HepG2 (cell line): ENCODE measurements at regions not wholly inside any gene's neighbourhood (a gene's known extent, or its start where the extent isn't known, plus 50 kb on each side); places are given as distances from the start of the nearest gene placed in this dataset.

Experiments used
- ATAC-seq: fragments of 200-7000 bp; cut with Tn5 transposase; 3 replicates; pipeline ENCODE4 v1.9.1; 2020; ENCODE audit warnings: mild to moderate bottlenecking, moderate library complexity
- BruUV-seq: library from RNA; stranded (reverse); fragments of 400-500 nt; replicated peaks from 2 replicates; lab custom pipeline; 2021; lab: Mats Ljungman, UMichigan
- CTCF ChIA-PET: fragments of 300-600 bp; formaldehyde crosslinking; extraction: SDS; loops from one replicate; lab custom pipeline; 2021; ENCODE audit warnings: low total read pairs, inconsistent platforms, low intra/inter-chr PET ratio; lab: Yijun Ruan, JAX
- POLR2A ChIA-PET: fragments of 350-600 bp; sonication (Branson Sonifier 250); formaldehyde crosslinking; loops from one replicate; lab custom pipeline; 2020; ENCODE audit warnings: antibody characterized with exemption, inconsistent platforms; lab: Yijun Ruan, JAX
- DNase-seq: peaks from one replicate; pipeline ENCODE4 v3.0.0-alpha.2; 2015; ENCODE audit warnings: low spot score
- FAIRE-seq: peaks from 3 replicates; lab custom pipeline; 2011; peaks lifted over from hg19 to GRCh38; lab: Jason Lieb, UNC
- H2AFZ ChIP-seq: one replicate; pipeline ENCODE4 v1.6.1; 2011; ENCODE audit warnings: low read length, inconsistent platforms
- H3K27ac ChIP-seq: fragments of 300-600 bp; 3 replicates; pipeline ENCODE4 v1.8.0; 2011; ENCODE audit warnings: mixed run types, mild to moderate bottlenecking, mixed read lengths, low read length, inconsistent platforms; ENCODE audit not compliant: insufficient read depth; ENCODE audit errors: extremely low read length
- H3K27me3 ChIP-seq, 2 experiments: fragments of 200-600 bp in 1 of 2; 2 replicates in 1 of 2; 3 replicates in 1 of 2; pipeline versions ENCODE4 v1.6.0 to v1.8.0; 2011; ENCODE audit warnings: low read length in 2 of 2, mild to moderate bottlenecking in 2 of 2, moderate library complexity in 2 of 2, inconsistent platforms in 1 of 2; ENCODE audit not compliant: insufficient read depth in 2 of 2, control insufficient read depth in 1 of 2
- H3K36me3 ChIP-seq, 2 experiments: fragments of 200-600 bp in 1 of 2; replicated peaks in 1 of 2; 2 replicates in 1 of 2; 3 replicates in 1 of 2; pipeline versions ENCODE4 v1.5.1 to v1.8.0; 2011; ENCODE audit warnings: low read length in 2 of 2, inconsistent platforms in 1 of 2; ENCODE audit not compliant: insufficient read depth in 2 of 2, control insufficient read depth in 1 of 2
- H3K4me1 ChIP-seq: 2 replicates; pipeline ENCODE4 v1.5.1; 2012; ENCODE audit warnings: low read length, inconsistent platforms; ENCODE audit not compliant: insufficient read depth
- H3K4me2 ChIP-seq: 2 replicates; pipeline ENCODE4 v1.6.0; 2011; ENCODE audit warnings: low read depth, low read length, inconsistent platforms
- H3K4me3 ChIP-seq, 3 experiments: fragments of 200-600 bp in 1 of 3; sonication (generic), shearing (Covaris generic) in 1 of 3; replicated peaks in 1 of 3; 2 replicates each; pipeline ENCODE4 v1.5.1; 2011 to 2016; ENCODE audit warnings: low read length in 3 of 3, inconsistent platforms in 2 of 3, low read depth in 2 of 3, mild to moderate bottlenecking in 2 of 3, control low read depth in 1 of 3, mixed read lengths in 1 of 3; ENCODE audit not compliant: insufficient read depth in 1 of 3
- H3K79me2 ChIP-seq: one replicate; pipeline ENCODE4 v1.6.1; 2011; ENCODE audit warnings: low read length, inconsistent platforms; ENCODE audit not compliant: insufficient read depth
- H3K9ac ChIP-seq: 2 replicates; pipeline ENCODE4 v1.6.0; 2011; ENCODE audit warnings: mild to moderate bottlenecking, low read depth, low read length, inconsistent platforms; ENCODE audit not compliant: insufficient read depth
- H3K9me3 ChIP-seq: 2 replicates; pipeline ENCODE4 v1.5.1; 2012; ENCODE audit warnings: mild to moderate bottlenecking, low read length
- H4K20me1 ChIP-seq: 2 replicates; pipeline ENCODE4 v1.6.0; 2011; ENCODE audit warnings: inconsistent platforms, mild to moderate bottlenecking, low read length, moderate library complexity; ENCODE audit not compliant: insufficient read depth
- CHD2 ChIP-seq: IDR thresholded peaks from 2 replicates; pipeline ENCODE4 v1.6.1; 2011; ENCODE audit warnings: low read depth, low read length, improper control_type of control experiment
- ETV5 ChIP-seq: IDR thresholded peaks from 2 replicates; pipeline ENCODE4 v1.6.1; 2018; ENCODE audit warnings: missing biosample characterization, missing genetic modification reagents, inconsistent platforms, borderline replicate concordance
- MAFG ChIP-seq: sonication (generic); formaldehyde crosslinking; IDR thresholded peaks from 2 replicates; pipeline ENCODE4 v1.5.1; 2020; ENCODE audit warnings: mild to moderate bottlenecking, missing genetic modification reagents
- PTBP1 ChIP-seq: fragments of 200-400 bp; formaldehyde crosslinking; IDR thresholded peaks from 2 replicates; pipeline ENCODE4 v1.6.1; 2018; ENCODE audit warnings: low read length, low read depth; ENCODE audit not compliant: poor library complexity, severe bottlenecking
- RCOR2 ChIP-seq: IDR thresholded peaks from 2 replicates; pipeline ENCODE4 v1.6.1; 2016; ENCODE audit warnings: missing biosample characterization, missing genetic modification reagents
- SIX1 ChIP-seq: sonication (generic); formaldehyde crosslinking; IDR thresholded peaks from 2 replicates; pipeline ENCODE4 v1.4.0; 2020; ENCODE audit warnings: missing genetic modification reagents, borderline replicate concordance
- TP53 ChIP-seq: sonication (generic); formaldehyde crosslinking; conservative IDR thresholded peaks from 2 replicates; pipeline ENCODE4 v1.4.0; 2020; ENCODE audit warnings: missing genetic modification reagents
- ZBTB20 ChIP-seq: sonication (generic); formaldehyde crosslinking; IDR thresholded peaks from 2 replicates; pipeline ENCODE4 v1.8.1; 2023; ENCODE audit warnings: missing genetic modification reagents, low read depth, mild to moderate bottlenecking, borderline replicate concordance
- ZFP90 ChIP-seq: sonication (generic); formaldehyde crosslinking; IDR thresholded peaks from 2 replicates; pipeline ENCODE4 v1.8.0; 2022; ENCODE audit warnings: missing genetic modification reagents, mild to moderate bottlenecking, inconsistent platforms, borderline replicate concordance
- ZNF143 ChIP-seq: sonication (generic); formaldehyde crosslinking; IDR thresholded peaks from 2 replicates; pipeline ENCODE4 v1.4.0; 2020; ENCODE audit warnings: missing genetic modification reagents
- ZNF225 ChIP-seq: sonication (generic); formaldehyde crosslinking; IDR thresholded peaks from 2 replicates; pipeline ENCODE4 v1.4.0; 2020; ENCODE audit warnings: mild to moderate bottlenecking, missing genetic modification reagents
- ZNF33A ChIP-seq: sonication (generic); formaldehyde crosslinking; IDR thresholded peaks from 2 replicates; pipeline ENCODE4 v1.5.1; 2020; ENCODE audit warnings: missing genetic modification reagents, mild to moderate bottlenecking, moderate library complexity, borderline replicate concordance
- WGBS: methylation state at CpG from one replicate; pipeline ENCODE4 v1.1.6; 2017; ENCODE audit warnings: low lambda C conversion rate; 5-methylcytosine and 5-hydroxymethylcytosine counted together
- in situ Hi-C: cut with HindIII; loops from 2 replicates; pipeline ENCODE4 v1.10.0; 2017; ENCODE audit warnings: low pct_unique_long_range_greater_than_20kb; ENCODE audit not compliant: extremely low pct_ligation_motif_present
- intact Hi-C: fragments of 100-400 bp; cut with micrococcal nuclease; formaldehyde crosslinking; loops from one replicate; pipeline ENCODE4 v1.10.0; 2022; ENCODE audit not compliant: unreplicated experiment
- TF ChIP-seq, protein P1 (sequence below): fragments of 450-650 bp; IDR thresholded peaks from 2 replicates; pipeline ENCODE4 v1.6.1; 2016
- TF ChIP-seq, protein P2 (sequence below): sonication (generic); formaldehyde crosslinking; conservative IDR thresholded peaks from 2 replicates; pipeline ENCODE4 v1.8.1; 2023; ENCODE audit warnings: missing genetic modification reagents
- TF ChIP-seq, protein P3 (sequence below): sonication (generic); formaldehyde crosslinking; conservative IDR thresholded peaks from 2 replicates; pipeline ENCODE4 v1.8.0; 2022; ENCODE audit warnings: mild to moderate bottlenecking, moderate library complexity, missing genetic modification reagents
- TF ChIP-seq, protein P4 (sequence below): sonication (generic); formaldehyde crosslinking; IDR thresholded peaks from 2 replicates; pipeline ENCODE4 v1.4.0; 2020; ENCODE audit warnings: missing genetic modification reagents

DNA sequence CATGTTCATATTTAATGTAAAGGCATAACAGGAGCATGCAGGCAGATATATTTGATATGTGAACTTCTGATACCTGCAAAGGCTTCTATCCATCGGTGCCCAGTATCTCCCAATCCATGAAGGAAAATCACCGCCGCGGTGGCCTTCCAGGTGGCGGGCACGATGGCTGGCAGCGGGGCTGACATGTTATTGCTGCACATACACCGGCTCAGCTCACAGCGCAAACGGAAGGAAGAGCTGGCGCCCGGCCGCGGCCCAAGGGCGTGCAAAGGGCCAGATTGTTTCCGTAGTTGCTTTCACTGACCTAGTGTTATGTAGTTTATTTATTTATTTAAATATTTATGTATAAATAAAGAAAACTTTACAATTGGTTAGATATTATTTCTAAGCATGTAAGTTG is 322.7 kb upstream of the PITX2 start:
- WGBS = 79% methylated on average over 16 of the region's 16 CpGs
- ATAC-seq (no peak), DNase-seq (no peak), FAIRE-seq (no peak)
- in situ Hi-C loops = no loop called here
- Histone ChIP-seq H3K27ac (no peak overlapping the region), H3K4me1 (no peaks in the 10 kb centered on the region), H2AFZ (no peak overlapping the region), H3K79me2 (no peaks in the 10 kb centered on the region), H3K9me3 (no peaks in the 10 kb centered on the region), H3K4me2 (no peak overlapping the region), H4K20me1 (0 out of 2 replicates have a peak, but pooled peaks cover 2% of the 10 kb centered on the region), H3K4me3 (no peak overlapping the region), H3K27me3 (no peaks in the 10 kb centered on the region), H3K9ac (no peak overlapping the region), H3K36me3 (no peaks in the 10 kb centered on the region)
- intact Hi-C loops = no loop called here
- CTCF ChIA-PET = no interaction called here
- POLR2A ChIA-PET = no interaction called here
- BruUV-seq = no TSS peak
- no peak for TF ChIP-seq CHD2
- no peak for TF ChIP-seq ETV5
- TF ChIP-seq SIX1 (CRISPR knock-in tag) = no peak
- TF ChIP-seq ZNF225 (CRISPR knock-in tag) = no peak
- TF ChIP-seq, protein P1, sequence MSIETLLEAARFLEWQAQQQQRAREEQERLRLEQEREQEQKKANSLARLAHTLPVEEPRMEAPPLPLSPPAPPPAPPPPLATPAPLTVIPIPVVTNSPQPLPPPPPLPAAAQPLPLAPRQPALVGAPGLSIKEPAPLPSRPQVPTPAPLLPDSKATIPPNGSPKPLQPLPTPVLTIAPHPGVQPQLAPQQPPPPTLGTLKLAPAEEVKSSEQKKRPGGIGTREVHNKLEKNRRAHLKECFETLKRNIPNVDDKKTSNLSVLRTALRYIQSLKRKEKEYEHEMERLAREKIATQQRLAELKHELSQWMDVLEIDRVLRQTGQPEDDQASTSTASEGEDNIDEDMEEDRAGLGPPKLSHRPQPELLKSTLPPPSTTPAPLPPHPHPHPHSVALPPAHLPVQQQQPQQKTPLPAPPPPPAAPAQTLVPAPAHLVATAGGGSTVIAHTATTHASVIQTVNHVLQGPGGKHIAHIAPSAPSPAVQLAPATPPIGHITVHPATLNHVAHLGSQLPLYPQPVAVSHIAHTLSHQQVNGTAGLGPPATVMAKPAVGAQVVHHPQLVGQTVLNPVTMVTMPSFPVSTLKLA = no peak
- no peak for TF ChIP-seq ZNF33A
- TF ChIP-seq, protein P2, sequence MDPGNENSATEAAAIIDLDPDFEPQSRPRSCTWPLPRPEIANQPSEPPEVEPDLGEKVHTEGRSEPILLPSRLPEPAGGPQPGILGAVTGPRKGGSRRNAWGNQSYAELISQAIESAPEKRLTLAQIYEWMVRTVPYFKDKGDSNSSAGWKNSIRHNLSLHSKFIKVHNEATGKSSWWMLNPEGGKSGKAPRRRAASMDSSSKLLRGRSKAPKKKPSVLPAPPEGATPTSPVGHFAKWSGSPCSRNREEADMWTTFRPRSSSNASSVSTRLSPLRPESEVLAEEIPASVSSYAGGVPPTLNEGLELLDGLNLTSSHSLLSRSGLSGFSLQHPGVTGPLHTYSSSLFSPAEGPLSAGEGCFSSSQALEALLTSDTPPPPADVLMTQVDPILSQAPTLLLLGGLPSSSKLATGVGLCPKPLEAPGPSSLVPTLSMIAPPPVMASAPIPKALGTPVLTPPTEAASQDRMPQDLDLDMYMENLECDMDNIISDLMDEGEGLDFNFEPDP (CRISPR knock-in tag) = no peak
- TF ChIP-seq, protein P3, sequence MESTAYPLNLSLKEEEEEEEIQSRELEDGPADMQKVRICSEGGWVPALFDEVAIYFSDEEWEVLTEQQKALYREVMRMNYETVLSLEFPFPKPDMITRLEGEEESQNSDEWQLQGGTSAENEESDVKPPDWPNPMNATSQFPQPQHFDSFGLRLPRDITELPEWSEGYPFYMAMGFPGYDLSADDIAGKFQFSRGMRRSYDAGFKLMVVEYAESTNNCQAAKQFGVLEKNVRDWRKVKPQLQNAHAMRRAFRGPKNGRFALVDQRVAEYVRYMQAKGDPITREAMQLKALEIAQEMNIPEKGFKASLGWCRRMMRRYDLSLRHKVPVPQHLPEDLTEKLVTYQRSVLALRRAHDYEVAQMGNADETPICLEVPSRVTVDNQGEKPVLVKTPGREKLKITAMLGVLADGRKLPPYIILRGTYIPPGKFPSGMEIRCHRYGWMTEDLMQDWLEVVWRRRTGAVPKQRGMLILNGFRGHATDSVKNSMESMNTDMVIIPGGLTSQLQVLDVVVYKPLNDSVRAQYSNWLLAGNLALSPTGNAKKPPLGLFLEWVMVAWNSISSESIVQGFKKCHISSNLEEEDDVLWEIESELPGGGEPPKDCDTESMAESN (CRISPR knock-in tag) = no peak
- TF ChIP-seq ZNF143 (CRISPR knock-in tag) = no peak
- TF ChIP-seq RCOR2 (CRISPR knock-in tag) = no peak
- no peak for TF ChIP-seq MAFG
- no peak for TF ChIP-seq TP53 (CRISPR knock-in tag)
- TF ChIP-seq, protein P4, sequence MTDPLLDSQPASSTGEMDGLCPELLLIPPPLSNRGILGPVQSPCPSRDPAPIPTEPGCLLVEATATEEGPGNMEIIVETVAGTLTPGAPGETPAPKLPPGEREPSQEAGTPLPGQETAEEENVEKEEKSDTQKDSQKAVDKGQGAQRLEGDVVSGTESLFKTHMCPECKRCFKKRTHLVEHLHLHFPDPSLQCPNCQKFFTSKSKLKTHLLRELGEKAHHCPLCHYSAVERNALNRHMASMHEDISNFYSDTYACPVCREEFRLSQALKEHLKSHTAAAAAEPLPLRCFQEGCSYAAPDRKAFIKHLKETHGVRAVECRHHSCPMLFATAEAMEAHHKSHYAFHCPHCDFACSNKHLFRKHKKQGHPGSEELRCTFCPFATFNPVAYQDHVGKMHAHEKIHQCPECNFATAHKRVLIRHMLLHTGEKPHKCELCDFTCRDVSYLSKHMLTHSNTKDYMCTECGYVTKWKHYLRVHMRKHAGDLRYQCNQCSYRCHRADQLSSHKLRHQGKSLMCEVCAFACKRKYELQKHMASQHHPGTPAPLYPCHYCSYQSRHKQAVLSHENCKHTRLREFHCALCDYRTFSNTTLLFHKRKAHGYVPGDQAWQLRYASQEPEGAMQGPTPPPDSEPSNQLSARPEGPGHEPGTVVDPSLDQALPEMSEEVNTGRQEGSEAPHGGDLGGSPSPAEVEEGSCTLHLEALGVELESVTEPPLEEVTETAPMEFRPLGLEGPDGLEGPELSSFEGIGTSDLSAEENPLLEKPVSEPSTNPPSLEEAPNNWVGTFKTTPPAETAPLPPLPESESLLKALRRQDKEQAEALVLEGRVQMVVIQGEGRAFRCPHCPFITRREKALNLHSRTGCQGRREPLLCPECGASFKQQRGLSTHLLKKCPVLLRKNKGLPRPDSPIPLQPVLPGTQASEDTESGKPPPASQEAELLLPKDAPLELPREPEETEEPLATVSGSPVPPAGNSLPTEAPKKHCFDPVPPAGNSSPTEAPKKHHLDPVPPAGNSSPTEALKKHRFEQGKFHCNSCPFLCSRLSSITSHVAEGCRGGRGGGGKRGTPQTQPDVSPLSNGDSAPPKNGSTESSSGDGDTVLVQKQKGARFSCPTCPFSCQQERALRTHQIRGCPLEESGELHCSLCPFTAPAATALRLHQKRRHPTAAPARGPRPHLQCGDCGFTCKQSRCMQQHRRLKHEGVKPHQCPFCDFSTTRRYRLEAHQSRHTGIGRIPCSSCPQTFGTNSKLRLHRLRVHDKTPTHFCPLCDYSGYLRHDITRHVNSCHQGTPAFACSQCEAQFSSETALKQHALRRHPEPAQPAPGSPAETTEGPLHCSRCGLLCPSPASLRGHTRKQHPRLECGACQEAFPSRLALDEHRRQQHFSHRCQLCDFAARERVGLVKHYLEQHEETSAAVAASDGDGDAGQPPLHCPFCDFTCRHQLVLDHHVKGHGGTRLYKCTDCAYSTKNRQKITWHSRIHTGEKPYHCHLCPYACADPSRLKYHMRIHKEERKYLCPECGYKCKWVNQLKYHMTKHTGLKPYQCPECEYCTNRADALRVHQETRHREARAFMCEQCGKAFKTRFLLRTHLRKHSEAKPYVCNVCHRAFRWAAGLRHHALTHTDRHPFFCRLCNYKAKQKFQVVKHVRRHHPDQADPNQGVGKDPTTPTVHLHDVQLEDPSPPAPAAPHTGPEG (CRISPR knock-in tag) = no peak
- TF ChIP-seq PTBP1 = no peak
- TF ChIP-seq ZBTB20 (CRISPR knock-in tag) = no peak
- no peak for TF ChIP-seq ZFP90 (CRISPR knock-in tag)
